ENCODE measurements at regions not wholly inside any gene's neighbourhood (a gene's known extent, or its start where the extent isn't known, plus 50 kb on each side); places are given as distances from the start of the nearest gene placed in this dataset.
"Not testable (repeated sequence)": the region's sequence is repeated elsewhere in the genome, so short reads cannot be mapped to it uniquely, and the experiment has no call there.

- Histone ChIP-seq H3K9me3 (no peaks in the 10 kb centered on the region), H3K27ac (no peak overlapping the region), H3K4me3 (no peak overlapping the region), H3K27me3 (no peaks in the 10 kb centered on the region), H3K36me3 (no peaks in the 10 kb centered on the region), H3K4me1 (no peaks in the 10 kb centered on the region)
- DNase-seq (ENCODE audit: low spot score) = no peak
- TF ChIP-seq CTCF (IDR thresholded peaks at IDR 0.05) = no peak
These were observed 122.9 kb upstream of the DAB1 start for GRCh38 chr1:57546549-57547330.

GRCh38 chr1:57544345-57544744, 120.5 kb upstream of the DAB1 start:
- no peak for TF ChIP-seq CTCF (IDR thresholded peaks at IDR 0.05)
- Histone ChIP-seq H3K9me3 (no peaks in the 10 kb centered on the region), H3K4me1 (no peaks in the 10 kb centered on the region), H3K4me3 (no peak overlapping the region), H3K27me3 (no peaks in the 10 kb centered on the region), H3K27ac (no peak overlapping the region), H3K36me3 (no peaks in the 10 kb centered on the region)
- DNase-seq (ENCODE audit: low spot score) = no peak

- Histone ChIP-seq H3K4me3 (no peak overlapping the region), H3K27me3 (no peaks in the 10 kb centered on the region), H3K27ac (no peak overlapping the region), H3K9me3 (no peaks in the 10 kb centered on the region), H3K4me1 (no peaks in the 10 kb centered on the region), H3K36me3 (no peaks in the 10 kb centered on the region)
- no peak for TF ChIP-seq CTCF (IDR thresholded peaks at IDR 0.05)
- no peak for DNase-seq (ENCODE audit: low spot score)
These were observed 113.0 kb upstream of the DAB1 start for GRCh38 chr1:57536749-57537423.

GRCh38 chr1:57532299-57532698, 108.4 kb upstream of the DAB1 start:
- H3K27ac ChIP-seq = no peak overlapping the region
- no peaks in the 10 kb centered on the region for H3K4me1 ChIP-seq
- no peaks in the 10 kb centered on the region for H3K36me3 ChIP-seq
- H3K27me3 ChIP-seq = no peaks in the 10 kb centered on the region
- no peak for DNase-seq (ENCODE audit: low spot score)
- TF ChIP-seq CTCF (IDR thresholded peaks at IDR 0.05) = no peak
- H3K9me3 ChIP-seq = peaks cover 0 to 8% of the 10 kb centered on the region in 2 donors
- no peak overlapping the region for H3K4me3 ChIP-seq

GRCh38 chr1:57530911-57531260, 107.0 kb upstream of the DAB1 start:
- DNase-seq (ENCODE audit: low spot score); H3K27me3 ChIP-seq; H3K9me3 ChIP-seq; H3K36me3 ChIP-seq; H3K4me1 ChIP-seq; H3K27ac ChIP-seq; H3K4me3 ChIP-seq: not testable (repeated sequence)

- Histone ChIP-seq H3K4me1 (no peaks in the 10 kb centered on the region), H3K9me3 (peaks cover 0 to 8% of the 10 kb centered on the region in 2 donors), H3K27ac (no peak overlapping the region), H3K4me3 (no peak overlapping the region), H3K27me3 (no peaks in the 10 kb centered on the region), H3K36me3 (no peaks in the 10 kb centered on the region)
- no peak for TF ChIP-seq CTCF (IDR thresholded peaks at IDR 0.05)
- DNase-seq (ENCODE audit: low spot score) = no peak
These were observed 106.5 kb upstream of the DAB1 start for GRCh38 chr1:57530206-57530910.

Measured in right atrium auricular region (tissue), 2 donors.